Type B pancreatic cell (in vitro differentiated cells): ENCODE measurements at regions not wholly inside any gene's neighbourhood (a gene's known extent, or its start where the extent isn't known, plus 50 kb on each side); places are given as distances from the start of the nearest gene placed in this dataset.

Experiments
- DNase-seq: peaks from one replicate; pipeline ENCODE4 v3.0.0; 2021; ENCODE audit warnings: mixed read lengths; ENCODE audit not compliant: unreplicated experiment; ENCODE audit errors: extremely low spot score
- H3K27ac Mint-ChIP-seq: 2 replicates; pipeline ENCODE4 v1.8.0; 2021; ENCODE audit warnings: mild to moderate bottlenecking, mixed read lengths
- H3K27me3 Mint-ChIP-seq: 2 replicates; pipeline ENCODE4 v1.8.0; 2021; ENCODE audit warnings: mixed read lengths
- H3K36me3 Mint-ChIP-seq: 2 replicates; pipeline ENCODE4 v1.8.0; 2021; ENCODE audit warnings: mixed read lengths
- H3K4me1 Mint-ChIP-seq: one replicate; pipeline ENCODE4 v1.8.0; 2021; ENCODE audit warnings: mixed read lengths; ENCODE audit not compliant: unreplicated experiment
- H3K4me3 Mint-ChIP-seq: 2 replicates; pipeline ENCODE4 v1.8.0; 2021; ENCODE audit warnings: mild to moderate bottlenecking, mixed read lengths
- H3K9me3 Mint-ChIP-seq: 2 replicates; pipeline ENCODE4 v1.8.0; 2021; ENCODE audit warnings: mixed read lengths
- CTCF ChIP-seq: fragments of 200-600 bp; sonication (generic); conservative IDR thresholded peaks from 2 replicates; pipeline ENCODE4 v1.5.0; 2021; ENCODE audit warnings: antibody characterized with exemption, mild to moderate bottlenecking

- no peak for TF ChIP-seq CTCF
Measured at GRCh38 chr12:114186241-114187002, 219.5 kb downstream of the TBX5 start.

GRCh38 chr12:114185036-114185435 is 218.9 kb upstream of the RBM19 start:
- no peak for TF ChIP-seq CTCF

More at GRCh38 chr12:114186241-114187002, 219.5 kb downstream of the TBX5 start:
- no peaks in the 10 kb centered on the region for H3K9me3 Mint-ChIP-seq
- H3K4me1 Mint-ChIP-seq, result peaks cover 6% of the 10 kb centered on the region
- no peak overlapping the region for H3K27ac Mint-ChIP-seq
- DNase-seq, result no peak
- peaks cover 61% of the 10 kb centered on the region for H3K27me3 Mint-ChIP-seq
- no peaks in the 10 kb centered on the region for H3K36me3 Mint-ChIP-seq
- H3K4me3 Mint-ChIP-seq, result no peak overlapping the region

GRCh38 chr12:114174326-114174725 is 208.2 kb upstream of the RBM19 start:
- Mint-ChIP-seq H3K4me3 (no peak overlapping the region), H3K36me3 (no peaks in the 10 kb centered on the region), H3K4me1 (no peaks in the 10 kb centered on the region), H3K9me3 (no peaks in the 10 kb centered on the region), H3K27me3 (peaks cover 25% of the 10 kb centered on the region), H3K27ac (no peak overlapping the region)
- no peak for TF ChIP-seq CTCF
- no peak for DNase-seq

More at GRCh38 chr12:114185036-114185435, 218.9 kb upstream of the RBM19 start:
- peaks cover 6% of the 10 kb centered on the region for H3K4me1 Mint-ChIP-seq
- H3K27ac Mint-ChIP-seq, result no peak overlapping the region
- H3K36me3 Mint-ChIP-seq, result no peaks in the 10 kb centered on the region
- DNase-seq, result no peak
- H3K27me3 Mint-ChIP-seq, result peaks cover 58% of the 10 kb centered on the region
- H3K9me3 Mint-ChIP-seq, result no peaks in the 10 kb centered on the region
- no peak overlapping the region for H3K4me3 Mint-ChIP-seq

- Mint-ChIP-seq H3K36me3 (no peaks in the 10 kb centered on the region), H3K27me3 (peaks cover 39% of the 10 kb centered on the region), H3K4me3 (no peak overlapping the region), H3K9me3 (no peaks in the 10 kb centered on the region), H3K27ac (no peak overlapping the region), H3K4me1 (no peaks in the 10 kb centered on the region)
- DNase-seq, result no peak
- no peak for TF ChIP-seq CTCF
Measured at GRCh38 chr12:114172135-114172534, 206.0 kb upstream of the RBM19 start.

- Mint-ChIP-seq H3K4me1 (no peaks in the 10 kb centered on the region), H3K36me3 (no peaks in the 10 kb centered on the region), H3K27me3 (peaks cover 72% of the 10 kb centered on the region), H3K9me3 (no peaks in the 10 kb centered on the region), H3K27ac (no peak overlapping the region), H3K4me3 (no peak overlapping the region)
- TF ChIP-seq CTCF, result no peak
- no peak for DNase-seq
Measured at GRCh38 chr12:114168061-114168460, 201.9 kb upstream of the RBM19 start.
